GM12872 (cell line): ENCODE measurements at regions not wholly inside any gene's neighbourhood (a gene's known extent, or its start where the extent isn't known, plus 50 kb on each side); places are given as distances from the start of the nearest gene placed in this dataset.

Experiments
- CTCF ChIP-seq: IDR thresholded peaks from 3 replicates; pipeline ENCODE4 v1.5.1; 2011; ENCODE audit warnings: low read depth, mild to moderate bottlenecking, low read length, moderate library complexity; ENCODE audit not compliant: insufficient read depth

GRCh38 chr3:166785876-166786275 is 594.2 kb downstream of the ZBBX start:
- TF ChIP-seq CTCF, result no peak

- TF ChIP-seq CTCF, result no peak
Observed at GRCh38 chr3:166783206-166783605, 596.9 kb downstream of the ZBBX start.

- TF ChIP-seq CTCF, result no peak
Observed at GRCh38 chr3:166764698-166765318, 615.3 kb downstream of the ZBBX start.

GRCh38 chr3:166759736-166760513 is 620.2 kb downstream of the ZBBX start:
- no peak for TF ChIP-seq CTCF

- TF ChIP-seq CTCF, result no peak
Observed at GRCh38 chr3:166752214-166752613, 627.9 kb downstream of the ZBBX start.

- TF ChIP-seq CTCF, result no peak
Observed at GRCh38 chr3:166743481-166744134, 636.5 kb downstream of the ZBBX start.

GRCh38 chr3:166734734-166735133 is 645.4 kb downstream of the ZBBX start:
- TF ChIP-seq CTCF, result no peak
